GM12875 (cell line): ENCODE measurements at regions not wholly inside any gene's neighbourhood (a gene's known extent, or its start where the extent isn't known, plus 50 kb on each side); places are given as distances from the start of the nearest gene placed in this dataset.

ENCODE experiments used
- H3K4me3 ChIP-seq: one replicate; pipeline ENCODE4 v1.5.1; 2011; ENCODE audit warnings: low read depth, low read length, control low read depth
- CTCF ChIP-seq: IDR thresholded peaks from 2 replicates; pipeline ENCODE4 v1.5.1; 2011; ENCODE audit warnings: low read depth, mild to moderate bottlenecking, control low read depth, inconsistent platforms, low read length, moderate library complexity, borderline replicate concordance; ENCODE audit not compliant: insufficient read depth

GRCh38 chr12:38961683-38962082 is 56.3 kb upstream of the CPNE8 start:
- H3K4me3 ChIP-seq = no peak overlapping the region
- TF ChIP-seq CTCF = no peak

DNA sequence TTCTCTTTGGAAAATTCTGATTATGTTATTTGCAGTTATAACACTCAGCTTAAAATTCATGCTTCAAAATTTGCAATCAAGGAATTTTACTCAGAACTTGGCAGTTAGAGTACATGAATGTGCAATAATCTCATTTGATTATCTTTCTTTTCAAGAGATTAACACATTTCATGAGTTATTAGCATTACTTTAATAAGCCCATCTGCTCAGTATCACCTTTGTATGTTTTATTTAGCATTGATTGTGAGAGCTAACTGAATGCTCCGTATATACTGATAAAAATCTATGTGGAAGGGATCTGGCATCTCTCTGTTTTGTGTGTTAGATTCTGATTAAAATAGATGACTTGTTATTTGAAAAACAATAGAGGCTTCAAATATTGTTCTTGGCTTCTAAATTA is 55.6 kb upstream of the CPNE8 start:
- no peak for TF ChIP-seq CTCF
- no peak overlapping the region for H3K4me3 ChIP-seq

DNA sequence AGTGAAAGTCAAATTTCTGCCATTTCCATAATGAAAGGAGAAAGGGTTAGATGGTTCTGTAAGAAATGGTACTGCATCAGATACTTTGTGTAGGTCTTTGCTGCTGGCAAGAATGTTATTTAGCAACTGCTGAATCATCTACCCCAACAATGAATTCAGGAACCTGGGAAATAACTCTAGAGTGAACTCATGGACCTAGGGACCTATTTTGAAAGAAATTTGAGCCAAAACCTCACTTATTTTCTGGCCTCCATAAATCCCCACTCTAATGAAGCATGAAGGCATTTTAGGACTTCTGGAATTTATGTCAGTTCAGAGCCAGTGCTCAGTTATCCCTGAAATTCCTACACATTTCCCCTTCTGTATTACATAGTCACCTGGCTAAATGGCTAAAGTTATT is 50.9 kb upstream of the CPNE8 start:
- no peak for TF ChIP-seq CTCF
- H3K4me3 ChIP-seq = no peak overlapping the region
